Tibial nerve (tissue), 4 donors: ENCODE measurements at regions not wholly inside any gene's neighbourhood (a gene's known extent, or its start where the extent isn't known, plus 50 kb on each side); places are given as distances from the start of the nearest gene placed in this dataset.

Source experiments
- DNase-seq, 2 donors: peaks; one replicate each; pipeline ENCODE4 v3.0.0-alpha.2; 2019; ENCODE audit warnings: low spot score in 2 of 2
- H3K27ac ChIP-seq, 4 donors: fragments of 200-600 bp; sonication (generic) in 3 of 4; one replicate each; pipeline ENCODE4 v1.5.1; 2017 to 2019; ENCODE audit warnings: mild to moderate bottlenecking in 1 of 4
- H3K27me3 ChIP-seq, 2 donors: fragments of 200-600 bp; sonication (generic) in 1 of 2; one replicate each; pipeline versions ENCODE4 v1.5.1 to v1.6.0; 2017 to 2019
- H3K36me3 ChIP-seq, 3 donors: fragments of 200-600 bp; sonication (generic); one replicate each; pipeline ENCODE4 v1.5.1; 2018 to 2019
- H3K4me1 ChIP-seq, 4 donors: fragments of 200-600 bp; sonication (generic) in 3 of 4; one replicate each; pipeline ENCODE4 v1.5.1; 2017 to 2019
- H3K4me3 ChIP-seq, 4 donors: fragments of 200-600 bp; sonication (generic) in 3 of 4; one replicate each; pipeline ENCODE4 v1.5.1; 2017 to 2019; ENCODE audit warnings: mild to moderate bottlenecking in 1 of 4, moderate library complexity in 1 of 4
- H3K9me3 ChIP-seq, 4 donors: fragments of 200-600 bp; sonication (generic) in 3 of 4; one replicate each; pipeline ENCODE4 v1.5.1; 2017 to 2019
- CTCF ChIP-seq, 5 experiments: fragments of 200-600 bp in 3 of 5; fragments of 450-650 bp in 2 of 5; sonication (generic) in 3 of 5; IDR thresholded peaks; one replicate each; pipeline ENCODE4 v1.5.1; 2016 to 2019; ENCODE audit warnings: antibody characterized with exemption in 5 of 5, mild to moderate bottlenecking in 3 of 5, moderate library complexity in 2 of 5
- EP300 ChIP-seq, 2 donors: sonication (generic); formaldehyde crosslinking; IDR thresholded peaks; one replicate each; pipeline ENCODE4 v1.6.1; 2017; ENCODE audit warnings: antibody characterized with exemption in 2 of 2, mild to moderate bottlenecking in 1 of 2
- POLR2A ChIP-seq, 2 donors: fragments of 450-650 bp; IDR thresholded peaks; one replicate each; pipeline ENCODE4 v1.6.1; 2017; ENCODE audit warnings: antibody characterized with exemption in 2 of 2, mild to moderate bottlenecking in 2 of 2, moderate library complexity in 2 of 2
- WGBS, 2 donors: methylation state at CpG; one replicate each; pipeline ENCODE4 v1.1.5; 2018; 5-methylcytosine and 5-hydroxymethylcytosine counted together

- DNase-seq = no peak
- Histone ChIP-seq H3K4me1 (peaks cover 0 to 33% (median 6%) of the 10 kb centered on the region in 4 donors), H3K4me3 (no peak overlapping the region), H3K27ac (no peak overlapping the region), H3K9me3 (no peaks in the 10 kb centered on the region), H3K36me3 (no peaks in the 10 kb centered on the region), H3K27me3 (no peaks in the 10 kb centered on the region)
- WGBS, 2 donors = 62 to 72% methylated on average over 2 of the region's 2 CpGs
- no peak for TF ChIP-seq EP300 (IDR thresholded peaks at IDR 0.05)
- TF ChIP-seq CTCF (IDR thresholded peaks at IDR 0.05) = no peak
- no peak for TF ChIP-seq POLR2A (IDR thresholded peaks at IDR 0.05)
Measured at GRCh38 chr6:150539568-150539967, 60.1 kb upstream of the PLEKHG1 start.

GRCh38 chr6:150541576-150541975 is 58.1 kb upstream of the PLEKHG1 start:
- Histone ChIP-seq H3K4me3 (no peak overlapping the region), H3K36me3 (no peaks in the 10 kb centered on the region), H3K27ac (no peak overlapping the region), H3K9me3 (no peaks in the 10 kb centered on the region), H3K27me3 (no peaks in the 10 kb centered on the region), H3K4me1 (peaks cover 0 to 35% (median 8%) of the 10 kb centered on the region in 4 donors)
- no peak for DNase-seq
- 12 to 33% methylated on average over 2 of the region's 2 CpGs for WGBS, 2 donors
- TF ChIP-seq CTCF (IDR thresholded peaks at IDR 0.05) = no peak
- no peak for TF ChIP-seq EP300 (IDR thresholded peaks at IDR 0.05)
- no peak for TF ChIP-seq POLR2A (IDR thresholded peaks at IDR 0.05)

GRCh38 chr6:150543178-150543577 is 56.5 kb upstream of the PLEKHG1 start:
- Histone ChIP-seq H3K4me3 (no peak overlapping the region), H3K4me1 (peaks cover 0 to 31% (median 14%) of the 10 kb centered on the region in 4 donors), H3K36me3 (no peaks in the 10 kb centered on the region), H3K27me3 (no peaks in the 10 kb centered on the region), H3K9me3 (no peaks in the 10 kb centered on the region), H3K27ac (no peak overlapping the region)
- DNase-seq = no peak
- TF ChIP-seq EP300 (IDR thresholded peaks at IDR 0.05) (no peak), CTCF (IDR thresholded peaks at IDR 0.05) (no peak), POLR2A (IDR thresholded peaks at IDR 0.05) (no peak)

GRCh38 chr6:150544793-150545192 is 54.9 kb upstream of the PLEKHG1 start:
- WGBS, 2 donors = 92 to 96% methylated on average over 2 of the region's 2 CpGs
- no peak for DNase-seq
- Histone ChIP-seq H3K36me3 (no peaks in the 10 kb centered on the region), H3K4me3 (no peak overlapping the region), H3K9me3 (no peaks in the 10 kb centered on the region), H3K27ac (no peak overlapping the region), H3K27me3 (no peaks in the 10 kb centered on the region), H3K4me1 (peaks cover 0 to 30% (median 14%) of the 10 kb centered on the region in 4 donors)
- TF ChIP-seq EP300 (IDR thresholded peaks at IDR 0.05) (no peak), POLR2A (IDR thresholded peaks at IDR 0.05) (no peak), CTCF (IDR thresholded peaks at IDR 0.05) (no peak)

GRCh38 chr6:150546457-150546856 is 53.2 kb upstream of the PLEKHG1 start:
- TF ChIP-seq POLR2A (IDR thresholded peaks at IDR 0.05) (no peak), CTCF (IDR thresholded peaks at IDR 0.05) (no peak), EP300 (IDR thresholded peaks at IDR 0.05) (no peak)
- H3K36me3 ChIP-seq = no peaks in the 10 kb centered on the region
- DNase-seq = no peak
- no peak overlapping the region for H3K4me3 ChIP-seq
- no peak overlapping the region for H3K27ac ChIP-seq
- H3K9me3 ChIP-seq = no peaks in the 10 kb centered on the region
- no peaks in the 10 kb centered on the region for H3K27me3 ChIP-seq
- peaks cover 0 to 27% (median 14%) of the 10 kb centered on the region in 4 donors for H3K4me1 ChIP-seq
- WGBS, 2 donors = 30 to 33% methylated on average over 7 of the region's 7 CpGs
